ENCODE measurements at regions not wholly inside any gene's neighbourhood (a gene's known extent, or its start where the extent isn't known, plus 50 kb on each side); places are given as distances from the start of the nearest gene placed in this dataset.
A peak's percentile ranks its signal among the peaks of the same experiment; 100 is the strongest.

DNA sequence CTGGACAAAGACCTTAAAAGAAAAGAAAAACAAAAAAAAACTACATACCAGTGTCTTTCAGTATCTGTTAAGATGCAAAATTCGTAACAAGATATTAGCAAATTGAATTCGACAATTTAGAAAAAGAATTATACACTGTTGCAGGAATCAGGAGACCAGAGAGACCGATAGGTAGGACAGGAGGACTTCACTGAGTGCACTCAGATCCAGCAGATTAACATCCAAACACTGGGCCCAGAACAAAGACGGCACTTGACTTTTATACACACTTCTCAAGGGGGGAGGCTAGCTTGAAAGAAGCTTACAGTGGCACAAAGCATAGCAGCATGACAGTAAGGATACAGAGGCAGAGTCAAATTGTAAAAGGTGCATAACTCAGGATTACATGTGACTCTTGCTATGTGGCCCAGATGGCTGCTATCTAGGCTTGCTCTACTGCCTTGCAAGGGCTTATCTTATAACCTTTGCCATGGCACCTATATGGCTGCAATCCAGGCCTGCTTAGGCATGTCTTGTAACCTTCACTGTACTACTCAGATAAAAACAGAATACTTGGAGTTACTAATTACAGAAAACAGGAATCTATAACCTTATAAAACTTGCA is 507.3 kb upstream of the LRRTM4 start:
- TF ChIP-seq JUND (IDR thresholded peaks at IDR 0.05; ENCODE audit: low read depth): no peak
- in situ Hi-C loops (cut with HindIII; ENCODE audit: low pct_unique_long_range_greater_than_20kb, low sequenced_read_pairs): no loop called here
- peak in 1 of 2 experiments; percentile 3 for DNase-seq (ENCODE audit: low read depth in 1 of 2, low spot score in 1 of 2)

DNA sequence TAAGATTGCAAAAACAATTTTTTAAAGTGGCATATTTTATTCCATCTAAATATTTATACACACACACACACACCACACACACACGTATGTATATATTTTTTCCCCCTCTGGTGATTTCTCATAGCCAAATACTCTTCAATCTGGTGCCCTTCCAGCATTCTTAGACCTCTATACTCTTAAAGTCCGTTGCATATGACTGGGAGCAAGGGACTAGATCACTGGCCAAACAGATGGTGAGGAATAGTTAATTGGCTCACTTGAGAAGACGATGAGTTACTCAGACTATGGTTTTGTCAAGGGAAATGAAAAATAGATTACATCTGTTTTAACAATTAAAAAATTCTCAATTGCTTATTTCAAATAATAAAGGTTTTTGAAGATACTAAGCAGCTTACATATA is 512.5 kb upstream of the LRRTM4 start:
- in situ Hi-C loops (cut with HindIII; ENCODE audit: low pct_unique_long_range_greater_than_20kb, low sequenced_read_pairs): no loop called here
- no peak for DNase-seq (ENCODE audit: low read depth in 1 of 2, low spot score in 1 of 2)
- TF ChIP-seq JUND (IDR thresholded peaks at IDR 0.05; ENCODE audit: low read depth): no peak

DNA sequence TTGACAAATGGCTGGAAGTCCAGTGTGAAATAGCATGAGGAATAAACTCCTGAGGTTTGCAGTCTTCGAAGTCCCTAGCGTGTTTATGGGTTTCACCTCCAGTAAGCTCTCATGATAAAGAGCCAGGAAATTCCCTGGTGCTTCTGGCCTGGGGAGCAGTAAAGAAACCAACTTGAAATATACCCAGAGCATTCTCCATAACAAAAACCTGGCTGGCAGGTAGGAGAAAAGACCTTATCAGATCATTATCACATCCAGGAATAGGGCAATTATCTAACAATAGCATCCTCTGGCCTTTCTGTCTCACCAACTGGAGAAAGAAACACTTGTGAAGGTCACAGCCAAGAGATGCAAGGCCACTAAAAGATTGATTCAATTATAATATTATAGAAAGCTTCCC is 513.6 kb upstream of the LRRTM4 start:
- no peak for DNase-seq (ENCODE audit: low read depth in 1 of 2, low spot score in 1 of 2)
- in situ Hi-C loops (cut with HindIII; ENCODE audit: low pct_unique_long_range_greater_than_20kb, low sequenced_read_pairs): no loop called here
- TF ChIP-seq JUND (IDR thresholded peaks at IDR 0.05; ENCODE audit: low read depth): no peak

DNA sequence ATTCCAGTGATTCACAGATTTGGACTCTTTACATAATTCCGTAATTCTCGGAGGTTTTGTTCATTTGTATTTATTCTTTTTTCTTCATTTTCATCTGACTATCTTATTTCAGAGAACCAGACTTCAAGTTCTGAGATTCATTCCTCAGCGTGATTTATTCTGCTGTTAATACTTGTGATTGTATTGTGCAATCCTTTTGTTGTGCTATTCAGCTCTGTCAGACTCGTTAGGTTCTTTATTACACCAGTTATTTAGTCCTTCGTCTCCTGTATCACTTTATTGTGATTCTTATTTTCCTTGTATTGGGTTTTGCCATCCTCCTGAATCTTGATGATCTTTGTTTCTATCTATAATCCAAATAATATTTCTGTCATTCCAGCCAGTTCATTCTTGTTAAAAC is 529.3 kb upstream of the LRRTM4 start:
- TF ChIP-seq JUND (IDR thresholded peaks at IDR 0.05; ENCODE audit: low read depth): no peak
- in situ Hi-C loops (cut with HindIII; ENCODE audit: low pct_unique_long_range_greater_than_20kb, low sequenced_read_pairs): no loop called here
- DNase-seq (ENCODE audit: low read depth in 1 of 2, low spot score in 1 of 2): no peak

DNA sequence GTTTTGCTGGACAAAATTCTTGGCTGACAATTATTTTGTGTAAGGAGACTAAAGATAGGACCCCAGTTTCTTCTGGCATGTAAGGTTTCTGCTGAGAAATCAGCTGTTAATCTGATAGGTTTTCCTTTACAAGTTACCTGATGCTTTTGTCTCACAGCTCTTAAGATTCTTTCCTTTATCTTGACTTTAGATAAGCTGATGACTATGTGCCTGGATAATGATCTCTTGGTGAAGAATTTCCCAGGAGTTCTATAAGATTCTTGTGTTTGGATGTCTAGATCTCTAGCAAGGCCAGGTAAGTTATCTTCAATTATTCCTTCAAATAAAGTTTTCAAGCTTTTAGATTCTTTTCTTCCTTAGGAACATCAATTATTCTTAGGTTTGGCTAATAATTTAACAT is 534.8 kb upstream of the LRRTM4 start:
- in situ Hi-C loops (cut with HindIII; ENCODE audit: low pct_unique_long_range_greater_than_20kb, low sequenced_read_pairs): no loop called here
- no peak for DNase-seq (ENCODE audit: low read depth in 1 of 2, low spot score in 1 of 2)
- TF ChIP-seq JUND (IDR thresholded peaks at IDR 0.05; ENCODE audit: low read depth): no peak

DNA sequence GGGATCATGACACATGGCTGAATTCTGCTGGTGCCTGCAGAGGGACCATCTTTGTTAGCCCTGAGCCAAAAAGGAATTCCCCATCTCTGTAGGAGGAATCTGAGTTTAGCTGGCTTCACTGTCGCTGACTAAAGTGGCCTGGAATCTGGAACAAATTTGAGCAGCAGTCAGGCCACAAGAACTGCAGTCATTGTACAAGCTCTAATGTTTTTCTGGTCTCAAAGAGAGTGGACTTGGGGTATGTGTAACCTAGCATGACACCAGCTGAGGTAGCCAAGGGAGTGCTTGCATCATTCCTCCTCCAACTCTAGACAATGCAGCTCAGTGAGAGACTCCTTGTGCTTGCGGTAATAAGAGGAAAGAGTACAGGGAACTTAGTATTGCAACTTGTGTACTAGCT is 539.1 kb upstream of the LRRTM4 start:
- TF ChIP-seq JUND (IDR thresholded peaks at IDR 0.05; ENCODE audit: low read depth): no peak
- in situ Hi-C loops (cut with HindIII; ENCODE audit: low pct_unique_long_range_greater_than_20kb, low sequenced_read_pairs): no loop called here
- no peak for DNase-seq (ENCODE audit: low read depth in 1 of 2, low spot score in 1 of 2)

DNA sequence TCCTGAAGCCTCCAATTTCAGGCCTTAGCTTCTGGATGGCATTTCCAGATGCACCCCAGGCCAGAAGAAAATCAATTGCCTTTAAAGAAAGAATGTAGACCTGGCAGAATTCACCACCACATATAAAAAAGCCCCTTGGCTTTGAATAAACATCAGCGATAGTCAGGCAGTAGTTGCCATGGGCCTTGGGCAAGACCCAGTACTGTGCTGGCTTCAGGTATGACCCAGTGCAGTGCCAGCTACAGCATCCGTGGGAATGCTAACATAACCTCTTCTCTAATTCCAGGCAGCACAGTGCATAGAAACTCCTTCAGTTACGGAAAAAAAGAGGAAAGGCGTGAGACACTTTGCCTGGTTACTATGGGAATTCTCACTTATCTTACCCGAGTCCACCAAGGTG is 539.6 kb upstream of the LRRTM4 start:
- DNase-seq (ENCODE audit: low read depth in 1 of 2, low spot score in 1 of 2): no peak
- in situ Hi-C loops (cut with HindIII; ENCODE audit: low pct_unique_long_range_greater_than_20kb, low sequenced_read_pairs): no loop called here
- TF ChIP-seq JUND (IDR thresholded peaks at IDR 0.05; ENCODE audit: low read depth): no peak

DNA sequence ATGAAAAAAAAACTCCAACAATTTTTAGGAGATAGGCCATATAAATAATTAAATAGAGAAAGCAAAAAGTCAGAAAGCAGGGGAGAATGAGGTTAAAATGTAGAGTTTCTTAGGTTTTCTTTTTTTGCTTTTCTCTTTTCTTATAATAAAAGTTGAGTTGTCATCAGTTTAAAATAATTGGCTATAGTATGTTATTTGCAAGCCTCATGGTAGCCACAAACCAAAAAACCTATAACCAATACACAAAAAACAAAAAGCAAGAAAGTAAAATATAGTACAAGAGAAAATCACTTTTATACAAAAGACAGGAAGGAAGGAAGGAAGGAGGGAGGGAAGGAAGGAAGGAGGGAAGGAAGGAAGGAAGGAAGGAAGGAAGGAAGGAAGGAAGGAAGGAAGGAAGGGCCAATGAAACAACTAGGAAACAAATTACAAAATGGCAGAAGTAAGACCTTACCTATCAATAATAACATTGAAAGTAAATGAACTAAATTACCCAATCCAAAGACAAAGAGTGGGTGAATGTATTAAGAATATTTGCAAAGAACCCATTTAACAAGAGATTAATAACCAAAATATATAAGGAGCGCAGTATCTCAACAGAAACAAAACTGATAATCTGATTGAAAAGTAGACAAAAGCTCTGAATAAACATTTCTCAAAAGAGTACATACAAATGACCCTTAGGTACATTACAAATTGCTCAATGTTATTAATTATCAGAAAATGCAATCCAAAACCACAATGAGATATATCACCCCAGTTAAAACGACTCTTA is 541.3 kb upstream of the LRRTM4 start:
- DNase-seq (ENCODE audit: low read depth in 1 of 2, low spot score in 1 of 2): no peak
- no peak for TF ChIP-seq JUND (IDR thresholded peaks at IDR 0.05; ENCODE audit: low read depth)
- in situ Hi-C loops (cut with HindIII; ENCODE audit: low pct_unique_long_range_greater_than_20kb, low sequenced_read_pairs): no loop called here

DNA sequence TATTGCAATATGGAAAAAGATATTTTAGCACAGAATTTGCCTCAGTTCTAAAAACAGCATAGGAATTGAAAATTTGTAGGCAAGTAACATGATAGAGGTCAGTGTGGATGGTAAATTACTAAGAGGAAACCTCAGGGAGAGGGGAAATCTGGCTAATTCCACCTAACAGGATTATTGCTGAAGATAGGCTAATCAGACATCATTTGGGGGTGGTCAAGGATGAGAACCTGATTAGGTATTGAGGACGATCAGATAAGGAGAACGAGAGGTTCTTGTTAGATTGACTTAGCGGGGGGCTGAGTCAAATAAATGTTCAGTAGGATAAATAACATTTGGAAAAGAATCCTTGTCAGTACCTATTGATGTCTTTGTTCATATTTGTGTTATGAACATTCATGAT is 543.2 kb upstream of the LRRTM4 start:
- no peak for TF ChIP-seq JUND (IDR thresholded peaks at IDR 0.05; ENCODE audit: low read depth)
- no peak for DNase-seq (ENCODE audit: low read depth in 1 of 2, low spot score in 1 of 2)
- in situ Hi-C loops (cut with HindIII; ENCODE audit: low pct_unique_long_range_greater_than_20kb, low sequenced_read_pairs): no loop called here

DNA sequence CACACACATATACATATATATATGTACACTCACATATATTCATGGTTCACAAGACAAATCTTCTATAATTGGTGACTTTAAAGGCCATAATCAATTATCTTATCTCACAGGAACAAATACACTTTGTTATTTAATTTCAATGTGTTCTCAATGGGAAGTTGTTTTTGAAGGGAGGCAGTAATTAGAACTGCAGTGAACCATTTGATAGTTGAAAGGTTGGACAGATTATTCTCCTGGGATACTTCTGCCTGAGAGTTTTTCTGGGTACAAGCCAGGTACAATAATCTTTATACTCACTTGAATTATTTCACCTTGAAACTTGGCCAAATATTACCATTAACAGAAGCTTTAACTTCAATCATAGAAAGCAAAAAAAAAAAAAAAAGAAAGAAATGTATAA is 546.6 kb upstream of the LRRTM4 start:
- in situ Hi-C loops (cut with HindIII; ENCODE audit: low pct_unique_long_range_greater_than_20kb, low sequenced_read_pairs): no loop called here
- TF ChIP-seq JUND (IDR thresholded peaks at IDR 0.05; ENCODE audit: low read depth): no peak
- DNase-seq (ENCODE audit: low read depth in 1 of 2, low spot score in 1 of 2): no peak

DNA sequence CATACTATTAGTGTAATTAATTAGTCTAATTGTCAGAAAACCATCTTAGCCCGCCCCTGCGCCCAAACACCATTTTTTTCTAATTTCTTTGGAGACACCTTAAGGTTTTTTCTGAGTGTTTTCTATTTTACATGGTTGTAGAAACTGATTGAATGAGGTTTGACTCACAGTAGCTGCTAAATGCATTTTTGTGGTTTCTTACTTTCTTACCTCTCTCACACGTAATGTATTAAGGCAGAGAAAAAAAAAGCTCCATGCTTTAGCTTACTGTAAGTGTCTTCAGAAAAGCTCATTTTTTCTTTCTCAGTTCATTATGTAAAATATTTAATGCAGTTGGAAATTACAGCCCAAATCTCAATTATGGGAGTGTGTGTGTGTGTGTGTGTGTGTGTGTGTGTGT is 548.5 kb upstream of the LRRTM4 start:
- DNase-seq (ENCODE audit: low read depth in 1 of 2, low spot score in 1 of 2): no peak
- in situ Hi-C loops (cut with HindIII; ENCODE audit: low pct_unique_long_range_greater_than_20kb, low sequenced_read_pairs): no loop called here
- TF ChIP-seq JUND (IDR thresholded peaks at IDR 0.05; ENCODE audit: low read depth): no peak

DNA sequence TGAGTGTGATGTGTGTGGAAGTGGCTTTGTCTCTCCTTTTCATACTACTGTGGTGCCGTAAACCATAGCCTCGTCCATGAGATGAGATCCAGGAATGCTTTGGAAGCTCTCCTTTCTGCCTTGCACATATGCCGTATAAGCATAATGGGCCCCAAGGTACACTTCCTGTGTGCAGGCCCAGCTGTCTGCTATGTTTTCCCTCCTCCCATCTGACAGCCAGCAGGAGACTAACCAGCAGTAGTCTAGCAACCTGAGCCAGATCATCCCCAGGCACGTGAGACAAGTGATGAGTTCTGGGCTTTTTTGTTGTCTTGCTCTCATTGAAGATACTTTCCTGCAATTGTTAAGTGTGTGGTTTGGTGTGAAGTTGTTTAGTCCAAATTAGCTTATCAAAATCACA is 555.5 kb upstream of the LRRTM4 start:
- no peak for TF ChIP-seq JUND (IDR thresholded peaks at IDR 0.05; ENCODE audit: low read depth)
- DNase-seq (ENCODE audit: low read depth in 1 of 2, low spot score in 1 of 2): no peak
- in situ Hi-C loops (cut with HindIII; ENCODE audit: low pct_unique_long_range_greater_than_20kb, low sequenced_read_pairs): no loop called here

DNA sequence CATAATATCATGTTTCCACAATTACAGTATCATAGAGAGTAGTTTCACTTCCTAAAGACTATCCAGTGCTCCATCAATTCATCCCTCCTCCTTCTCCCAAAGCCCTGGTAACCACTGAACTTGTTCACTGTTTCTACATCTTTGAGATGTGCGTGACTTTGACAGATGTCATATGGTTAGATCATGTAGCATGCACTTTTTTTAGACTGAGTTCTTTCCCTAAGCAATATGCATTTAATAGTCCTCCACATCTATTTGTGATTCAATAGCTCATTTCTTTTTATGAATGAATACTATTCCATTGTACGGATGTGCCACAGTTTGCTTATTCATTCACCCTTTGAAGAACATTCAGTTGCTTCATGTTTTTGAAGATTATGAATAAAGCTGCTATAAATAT is 560.4 kb upstream of the LRRTM4 start:
- in situ Hi-C loops (cut with HindIII; ENCODE audit: low pct_unique_long_range_greater_than_20kb, low sequenced_read_pairs): no loop called here
- no peak for TF ChIP-seq JUND (IDR thresholded peaks at IDR 0.05; ENCODE audit: low read depth)
- DNase-seq (ENCODE audit: low read depth in 1 of 2, low spot score in 1 of 2): no peak

DNA sequence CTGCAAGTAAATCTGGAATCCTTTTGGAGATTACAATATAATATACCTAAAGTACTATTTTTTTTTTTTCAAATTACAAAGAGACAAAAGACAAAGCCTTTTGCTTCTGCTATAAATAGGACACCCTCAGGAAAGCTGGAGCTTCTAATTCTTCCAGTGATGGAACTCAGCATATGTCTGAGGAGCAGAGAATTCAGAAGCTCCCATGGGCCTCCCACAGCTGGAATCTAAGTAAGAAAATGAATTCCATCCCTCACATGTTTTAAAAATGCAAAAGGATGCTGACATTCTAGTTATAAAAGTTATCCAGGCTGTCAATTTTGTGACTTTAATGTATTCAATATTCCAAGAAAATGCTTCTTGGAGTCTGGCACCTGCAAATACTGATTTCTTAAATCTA is 571.3 kb upstream of the LRRTM4 start:
- in situ Hi-C loops (cut with HindIII; ENCODE audit: low pct_unique_long_range_greater_than_20kb, low sequenced_read_pairs): no loop called here
- no peak for TF ChIP-seq JUND (IDR thresholded peaks at IDR 0.05; ENCODE audit: low read depth)
- DNase-seq (ENCODE audit: low read depth in 1 of 2, low spot score in 1 of 2): no peak
